HG03469 (cell line): ENCODE measurements at regions not wholly inside any gene's neighbourhood (a gene's known extent, or its start where the extent isn't known, plus 50 kb on each side); places are given as distances from the start of the nearest gene placed in this dataset.

Experiments
- ATAC-seq: cut with Tn5 transposase; IDR thresholded peaks from one replicate; pipeline ENCODE4 v1.9.1; 2021; ENCODE audit warnings: mild to moderate bottlenecking, moderate library complexity, moderate number of reproducible peaks; ENCODE audit not compliant: unreplicated experiment

DNA sequence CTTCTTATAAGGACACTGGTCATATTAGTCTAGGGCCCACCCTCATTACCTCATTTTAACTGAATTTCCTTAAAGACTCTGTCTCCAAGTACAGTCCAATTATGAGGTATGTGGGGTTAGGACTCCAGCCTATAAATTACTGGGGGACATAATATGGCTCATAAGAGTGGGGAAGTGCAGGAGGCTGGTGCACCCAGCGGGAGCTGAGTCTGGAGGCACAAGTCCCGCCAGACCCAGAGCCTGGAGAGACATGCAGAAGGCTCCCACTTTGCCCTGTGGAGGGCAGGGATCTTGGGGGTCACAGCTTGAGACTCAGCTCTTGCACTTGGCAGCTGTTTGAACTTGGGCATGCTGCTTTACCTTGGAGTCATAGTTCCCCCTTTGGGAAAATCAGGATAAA lies 250.4 kb downstream of the RHOU start:
- no peak for ATAC-seq

DNA sequence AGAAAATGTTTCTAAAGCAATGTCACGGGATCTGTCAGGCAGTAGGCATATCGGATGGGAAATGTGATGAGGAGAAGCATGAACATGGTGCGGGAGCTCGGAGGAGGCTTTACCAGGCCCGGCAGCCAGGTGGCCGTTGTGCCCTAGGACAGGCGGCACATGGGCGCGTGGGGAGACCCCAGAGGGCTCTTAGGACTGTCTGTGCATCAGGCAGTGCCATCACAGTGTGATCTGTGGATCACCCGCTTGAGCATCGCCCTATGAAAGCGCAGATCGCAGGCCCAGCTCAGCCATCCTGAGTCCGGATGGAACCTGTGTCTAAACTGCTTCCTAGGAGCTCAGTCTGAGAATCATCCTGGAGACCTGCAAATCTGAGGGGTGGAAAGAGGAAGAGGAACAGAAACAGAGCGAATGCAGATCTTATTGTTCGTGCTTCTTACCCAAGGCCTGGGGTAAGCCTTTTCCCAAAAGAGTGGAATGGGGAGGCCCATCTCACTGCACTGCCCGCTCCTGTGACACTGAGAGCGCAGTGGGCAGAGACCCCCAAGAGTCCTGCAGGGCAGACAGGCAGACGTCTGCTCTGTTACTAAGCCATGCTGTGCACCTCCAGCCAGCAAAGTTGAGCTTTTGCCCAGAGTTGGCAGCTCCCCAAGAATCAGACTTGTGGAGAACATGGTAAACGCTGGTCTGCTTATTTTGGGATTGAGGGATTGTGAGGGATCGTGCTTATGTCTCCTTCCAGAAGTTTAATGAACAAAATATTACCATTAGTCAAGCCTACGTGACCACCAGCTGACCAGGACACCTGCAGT lies 251.0 kb downstream of the RHOU start:
- no peak for ATAC-seq

DNA sequence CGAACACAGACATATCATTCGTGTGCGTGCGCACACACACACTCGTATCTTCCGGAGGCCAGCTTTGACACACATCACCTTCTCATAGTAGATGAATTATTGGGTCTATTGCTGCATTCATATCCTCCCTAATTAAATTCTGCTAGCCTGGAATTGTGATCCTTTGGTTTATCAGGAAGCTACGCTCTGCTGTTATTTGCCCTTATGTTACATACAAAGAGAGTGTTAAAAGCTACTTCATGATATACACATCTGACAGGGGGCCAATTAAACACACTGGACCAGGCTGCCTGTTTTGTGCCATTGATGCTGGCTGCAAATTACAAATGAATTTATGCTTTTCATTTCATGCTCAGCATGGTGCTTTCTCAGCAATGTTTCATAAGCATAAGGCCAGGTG lies 252.0 kb downstream of the RHOU start:
- no peak for ATAC-seq

DNA sequence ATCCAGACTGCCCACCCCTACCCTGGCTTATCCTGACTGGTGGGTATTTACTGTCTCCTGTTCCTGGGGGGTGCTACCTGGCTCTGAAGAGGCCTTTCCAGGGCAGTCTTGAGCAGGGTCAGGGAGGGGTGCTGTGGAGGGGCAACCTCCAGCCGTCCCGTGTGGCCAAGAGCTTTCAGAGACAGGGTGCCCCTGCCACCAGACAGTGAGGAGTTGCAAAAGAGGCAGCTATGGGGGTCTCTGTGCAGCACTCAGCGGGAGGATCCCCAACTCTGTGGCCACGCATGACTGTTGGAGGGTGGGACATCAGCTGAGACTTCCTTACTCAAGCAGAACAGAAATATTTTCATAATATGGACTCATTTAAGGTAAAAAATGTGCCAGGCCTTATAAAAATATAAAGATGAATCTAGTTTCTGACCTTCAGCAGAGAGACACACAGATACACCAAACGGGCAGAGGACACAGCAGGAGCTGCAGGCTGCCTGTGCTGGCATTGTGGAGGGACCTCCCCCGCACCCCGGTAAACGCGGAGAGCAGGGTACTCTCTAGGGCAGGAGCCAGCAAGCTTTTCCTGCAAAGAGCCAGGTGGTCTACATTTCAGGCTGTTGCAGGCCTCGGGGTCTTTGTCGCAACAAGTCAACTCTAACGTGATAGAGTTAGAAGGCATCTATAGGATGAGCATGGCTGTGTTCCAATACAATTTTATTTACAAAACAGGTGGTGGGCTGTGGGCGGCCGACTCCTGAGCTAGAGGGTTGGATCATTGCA lies 252.6 kb downstream of the RHOU start:
- ATAC-seq, result no peak

DNA sequence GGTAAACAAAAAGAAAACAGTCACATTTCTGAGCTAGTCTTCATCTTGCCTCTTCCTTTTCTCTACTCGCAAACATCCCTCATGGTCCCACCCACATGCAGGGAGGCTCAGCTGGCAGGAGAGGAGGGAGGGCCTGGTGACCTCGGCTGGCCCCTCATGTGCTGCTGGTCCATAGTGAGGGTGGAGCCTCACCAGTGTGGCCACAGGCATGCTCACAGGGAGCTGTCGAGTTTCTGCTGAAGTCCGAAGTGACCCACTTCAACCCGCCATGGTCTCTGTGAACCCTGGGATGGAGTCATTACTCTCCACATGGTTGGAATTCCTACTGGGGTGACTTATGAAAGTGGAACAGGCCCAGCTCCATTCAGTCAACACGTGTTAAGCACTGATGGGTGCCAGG lies 253.4 kb downstream of the RHOU start:
- ATAC-seq, result no peak

DNA sequence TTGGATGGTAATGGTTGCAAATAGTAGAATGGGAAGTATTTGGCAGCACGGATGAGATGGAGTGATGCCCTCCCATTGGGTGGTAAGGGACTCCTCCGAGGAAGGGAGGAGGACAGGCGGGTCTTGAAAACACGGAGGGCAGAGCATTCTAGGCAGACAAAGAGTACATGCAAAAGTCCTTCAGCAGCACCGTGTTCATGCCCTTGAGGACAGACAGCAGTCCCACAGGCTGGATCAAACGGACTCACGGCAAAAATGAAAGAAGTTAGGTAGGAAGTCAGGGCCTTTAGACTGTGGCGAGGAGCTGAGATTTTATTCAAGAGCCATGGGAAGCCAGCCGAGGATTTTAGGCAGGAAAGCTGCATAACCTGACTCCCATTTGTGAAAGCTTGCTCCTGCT lies 253.9 kb downstream of the RHOU start:
- ATAC-seq, result no peak

DNA sequence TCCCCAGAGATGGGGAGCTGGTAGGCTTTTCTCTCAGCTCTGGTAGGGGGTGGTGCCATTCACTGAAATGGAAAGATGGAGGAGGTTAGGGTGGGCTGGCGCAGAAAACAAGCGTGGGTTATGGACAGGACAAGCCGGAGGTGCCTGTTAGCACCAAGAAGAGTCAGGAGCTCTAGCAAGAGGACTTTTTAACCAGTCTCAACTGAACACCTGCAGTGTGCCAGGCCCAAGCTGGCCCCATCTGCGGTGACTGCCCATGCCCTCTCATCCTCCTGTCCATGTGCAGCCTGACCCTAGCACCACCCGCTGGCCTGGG lies 254.4 kb downstream of the RHOU start:
- ATAC-seq, result no peak

DNA sequence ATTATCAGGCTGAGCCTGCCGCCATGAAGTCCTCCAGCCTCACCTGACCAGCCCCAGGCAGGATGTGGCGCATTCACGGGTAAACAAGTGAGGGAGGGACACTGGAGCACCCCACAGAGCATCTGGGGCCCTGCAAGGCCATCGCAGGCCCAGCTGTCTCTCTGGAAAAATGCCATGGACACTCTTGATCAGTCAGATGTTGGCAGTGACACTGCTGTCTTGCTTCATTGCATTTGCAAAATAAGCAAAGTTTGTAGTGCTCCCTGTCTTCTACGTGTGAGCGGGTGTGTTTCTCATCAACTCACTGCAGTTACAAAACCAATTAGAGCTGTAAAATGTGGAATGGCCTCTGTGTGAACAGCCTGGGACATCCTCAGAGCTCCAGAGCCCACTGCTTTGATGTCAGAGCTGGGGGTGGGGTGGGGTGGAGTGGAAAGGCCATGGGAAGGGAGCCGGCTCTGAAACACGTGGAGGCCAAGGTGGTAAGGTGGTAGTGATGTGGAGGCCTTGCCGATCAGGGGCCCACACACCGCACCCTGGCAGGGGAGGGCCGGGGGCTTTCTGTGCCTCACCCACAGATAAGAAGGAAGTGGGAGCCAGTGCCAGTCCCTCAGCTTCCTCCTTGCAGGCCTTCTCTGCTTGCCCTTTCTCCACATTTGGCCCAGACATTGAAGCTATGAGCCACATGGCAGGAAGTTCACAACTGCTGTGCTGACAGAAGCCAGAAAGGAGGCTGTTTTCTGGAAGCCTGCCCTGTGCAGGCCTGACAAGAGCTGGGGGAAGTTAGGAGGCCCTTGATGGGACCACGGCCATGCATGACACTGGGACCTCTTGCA lies 254.9 kb downstream of the RHOU start:
- no peak for ATAC-seq

DNA sequence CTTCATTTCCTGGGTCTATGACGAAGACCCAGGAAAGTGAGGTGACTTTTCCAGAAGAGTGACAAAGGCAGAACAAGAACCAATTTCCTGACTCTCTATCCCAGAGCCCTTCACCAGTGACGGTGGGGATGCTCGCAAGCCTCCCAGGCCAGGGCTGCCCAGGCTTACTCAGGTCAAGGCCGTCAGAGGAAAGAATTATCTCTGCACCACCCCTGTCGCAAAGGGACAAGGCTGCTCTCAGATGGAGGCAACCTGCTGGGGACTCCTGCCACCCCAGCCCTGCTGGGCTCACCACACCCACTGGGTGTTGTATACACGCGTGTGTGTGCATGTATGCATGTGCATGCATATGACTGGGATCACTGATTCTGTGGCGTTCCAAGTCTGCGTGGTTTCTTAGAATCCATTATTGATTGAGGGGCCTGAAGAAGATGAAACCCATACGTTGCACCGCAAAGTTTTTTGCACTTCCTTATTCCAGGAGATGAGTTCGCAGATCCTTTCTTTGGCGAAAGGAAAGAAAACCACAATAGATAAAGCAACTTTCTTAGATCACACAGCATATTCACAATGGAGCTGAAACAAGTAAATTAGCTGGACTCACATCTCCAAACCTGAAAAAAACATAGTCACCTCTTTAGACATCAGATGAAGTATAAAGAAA lies 255.8 kb downstream of the RHOU start:
- ATAC-seq, result no peak

DNA sequence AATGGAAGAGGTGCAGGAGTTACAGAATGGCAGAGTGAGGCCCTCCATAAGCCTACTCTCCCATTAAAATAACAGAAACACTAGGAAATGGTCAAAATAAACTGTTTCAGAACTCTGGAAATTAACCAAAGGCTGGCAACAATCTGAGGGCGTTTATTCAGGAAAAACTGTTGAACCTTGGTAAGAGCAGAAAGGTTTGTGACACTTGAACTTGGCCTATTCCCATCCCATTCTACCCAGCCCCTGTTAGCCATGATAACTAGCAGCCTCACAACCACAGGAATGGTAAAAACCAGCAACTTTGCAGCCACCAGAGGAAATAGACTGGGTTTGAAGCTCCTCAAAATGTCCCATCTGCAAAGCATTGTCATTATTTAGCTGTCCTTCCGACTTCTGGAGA lies 256.8 kb downstream of the RHOU start:
- no peak for ATAC-seq

DNA sequence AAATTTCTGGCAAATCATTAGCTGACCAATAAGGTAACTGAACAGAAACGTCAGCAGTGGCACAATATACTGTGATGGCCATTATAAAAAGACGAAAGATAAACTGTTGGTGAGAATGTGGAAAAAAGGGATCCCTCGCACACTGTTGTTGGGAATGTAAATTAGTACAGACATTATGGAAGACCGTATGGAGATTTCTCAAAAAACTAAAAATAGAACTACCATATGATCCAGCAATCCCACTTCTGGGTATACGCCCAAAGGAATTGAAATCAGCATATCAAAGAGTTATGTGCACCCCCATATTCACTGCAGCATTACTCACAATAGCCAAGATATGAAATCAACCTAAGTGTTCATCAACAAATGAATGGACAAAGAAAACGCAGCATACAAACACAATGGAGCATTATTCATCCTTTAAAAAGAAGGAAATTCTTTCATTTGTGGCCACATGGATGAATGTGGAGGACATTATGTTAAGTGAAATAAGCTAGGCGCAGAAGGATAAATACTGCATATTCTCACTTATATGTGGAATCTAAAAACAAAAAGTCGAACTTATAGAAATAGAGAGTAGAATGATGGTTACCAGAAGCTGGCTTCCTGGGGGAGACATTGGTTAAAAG lies 257.7 kb downstream of the RHOU start:
- no peak for ATAC-seq

DNA sequence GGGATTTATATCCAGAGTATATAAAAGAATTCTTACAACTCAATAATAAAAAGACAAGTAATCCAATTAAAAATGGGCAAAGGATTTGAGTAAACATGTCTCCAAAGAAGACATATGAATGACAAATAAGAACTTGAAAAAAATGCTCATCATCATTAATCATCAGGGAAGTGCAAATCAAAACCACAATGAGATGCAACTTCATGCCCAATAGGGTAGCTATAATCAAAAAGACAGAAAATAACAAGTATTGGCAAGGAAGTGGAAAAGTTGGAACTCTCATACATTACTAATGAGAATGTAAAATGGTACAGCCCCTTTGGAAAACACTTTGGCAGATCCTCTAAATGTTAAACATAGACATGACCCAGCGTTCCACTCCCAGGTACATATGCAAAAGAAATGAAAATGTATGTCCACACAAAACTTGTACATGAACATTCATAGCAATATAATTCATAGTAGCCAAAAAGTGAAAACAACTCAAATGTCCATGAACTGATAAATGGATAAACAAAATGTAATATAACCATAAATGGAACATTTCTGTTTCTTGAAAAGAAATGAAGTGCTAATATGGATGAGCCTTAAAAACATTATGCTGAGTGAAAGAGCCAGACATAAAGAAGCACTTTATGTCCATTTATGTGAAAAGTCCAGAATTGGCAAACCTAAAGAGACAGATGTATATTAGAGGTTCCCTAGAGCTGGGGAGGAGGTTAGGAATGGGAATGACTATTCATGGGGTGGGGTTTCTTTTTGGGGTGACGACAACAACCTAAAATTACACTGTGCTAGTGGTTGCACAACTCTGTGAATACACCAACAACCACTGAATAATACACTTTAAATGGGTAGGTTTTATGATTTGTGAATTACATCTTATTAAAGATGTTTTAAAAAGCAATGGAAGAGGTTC lies 259.7 kb downstream of the RHOU start:
- no peak for ATAC-seq

DNA sequence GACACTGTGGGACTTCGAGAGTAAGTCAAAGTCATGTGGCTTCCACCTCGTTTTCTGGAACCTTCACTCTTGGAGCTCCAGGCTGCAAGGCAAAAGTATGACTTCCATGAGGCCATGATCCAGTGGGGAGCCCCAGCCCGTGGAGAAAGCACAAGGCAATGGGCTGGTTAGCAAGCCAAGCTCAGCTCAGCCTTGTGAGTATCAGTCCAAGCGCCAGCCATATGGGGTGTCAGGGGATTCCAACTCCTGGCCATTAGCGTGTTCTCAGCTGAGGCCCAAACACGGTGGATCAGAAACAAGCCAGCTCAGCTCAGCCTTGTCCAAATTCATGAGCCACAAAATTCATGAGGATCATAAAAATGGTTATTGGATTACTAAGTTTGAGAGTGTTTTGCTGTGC lies 261.0 kb downstream of the RHOU start:
- ATAC-seq, result no peak

DNA sequence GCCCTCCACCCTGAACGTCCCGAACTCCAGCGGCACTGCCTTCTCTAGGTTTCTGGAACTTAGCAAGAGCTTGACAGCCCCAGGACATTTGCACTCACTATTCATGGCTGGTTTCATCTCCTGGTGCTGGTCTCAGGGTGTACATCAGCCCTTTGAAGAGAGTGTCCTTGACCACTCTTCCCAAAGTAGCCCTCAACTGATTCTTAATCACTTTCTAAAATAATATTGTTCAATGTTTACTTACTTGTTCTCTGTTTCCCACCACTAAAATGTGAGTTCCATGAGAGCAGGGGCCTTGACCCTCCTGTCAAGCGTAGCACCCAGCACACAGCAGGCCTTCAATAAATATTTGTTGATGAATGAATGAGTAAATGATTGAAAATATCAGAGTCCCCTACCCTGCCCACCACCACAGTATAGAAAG lies 262.5 kb downstream of the RHOU start:
- no peak for ATAC-seq

DNA sequence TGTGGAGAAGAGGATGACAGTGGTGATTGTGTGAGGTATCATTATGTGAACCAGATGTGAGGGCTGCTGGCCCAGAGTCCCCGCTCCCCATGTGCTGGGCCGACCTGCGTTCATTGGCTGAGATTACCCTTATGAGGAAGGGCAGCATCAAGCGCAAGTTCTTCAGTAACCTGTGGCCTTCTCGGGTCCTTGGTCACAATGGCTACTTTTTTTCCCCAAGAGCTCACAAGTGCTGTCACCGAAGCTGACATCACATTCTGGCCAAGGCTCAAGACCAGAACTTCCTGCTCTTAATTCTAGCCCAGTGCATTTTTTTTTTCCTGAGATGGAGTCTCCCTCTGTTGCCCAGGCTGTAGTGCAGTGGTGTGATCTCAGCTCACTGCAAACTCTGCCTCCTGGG lies 262.9 kb downstream of the RHOU start:
- ATAC-seq, result no peak

DNA sequence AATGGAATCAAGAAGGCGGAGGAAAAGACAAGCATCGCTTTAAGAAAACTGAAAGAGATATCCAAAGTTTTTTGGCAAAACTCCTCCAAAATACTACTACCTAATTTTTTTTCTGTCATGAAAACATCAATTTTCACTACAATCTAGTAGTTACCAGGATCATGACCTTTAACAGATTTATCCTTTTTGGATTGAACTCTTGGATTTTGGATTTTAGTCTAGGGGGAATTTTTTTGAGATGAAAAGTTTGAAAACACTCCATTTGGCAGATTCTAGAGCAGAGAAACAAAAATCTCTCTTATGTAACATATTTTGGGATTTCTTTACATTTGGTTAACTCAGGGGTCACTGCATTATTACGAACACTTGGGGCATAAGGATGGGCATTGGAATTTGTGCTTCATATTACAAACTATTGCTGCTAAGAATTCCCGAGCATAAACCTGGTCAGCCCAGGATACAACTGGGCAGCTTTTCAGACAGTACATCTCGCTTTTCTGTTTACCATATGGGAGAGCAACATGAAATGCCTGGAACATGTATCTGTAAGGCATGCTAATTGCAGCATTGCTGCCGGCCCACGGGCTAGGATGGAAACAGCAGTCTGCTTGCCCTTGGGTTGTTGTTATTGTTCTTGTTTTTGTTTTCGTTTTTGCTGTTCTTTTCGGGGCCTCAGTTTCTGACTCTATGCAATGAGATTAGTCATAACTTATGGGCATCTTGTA lies 264.3 kb downstream of the RHOU start:
- no peak for ATAC-seq

DNA sequence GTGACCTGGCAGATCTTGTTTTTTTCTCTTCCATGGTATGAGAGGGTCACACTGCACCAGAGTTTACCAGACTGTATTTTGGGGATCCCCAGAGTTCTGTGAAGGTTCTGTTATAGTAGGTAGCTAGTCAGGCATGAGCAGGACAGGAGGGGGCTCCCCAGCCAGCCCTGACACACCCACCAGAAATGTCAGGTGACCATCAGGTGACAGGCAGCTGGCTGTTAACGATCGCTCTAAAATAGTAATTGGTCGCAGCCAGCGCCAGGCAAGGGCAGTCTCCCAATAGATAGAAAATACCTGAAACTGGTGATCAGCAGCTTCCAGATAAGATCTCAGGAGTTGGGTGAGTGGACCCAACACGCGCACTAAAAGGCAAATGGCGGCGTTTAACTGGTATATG lies 264.9 kb downstream of the RHOU start:
- ATAC-seq, result no peak

DNA sequence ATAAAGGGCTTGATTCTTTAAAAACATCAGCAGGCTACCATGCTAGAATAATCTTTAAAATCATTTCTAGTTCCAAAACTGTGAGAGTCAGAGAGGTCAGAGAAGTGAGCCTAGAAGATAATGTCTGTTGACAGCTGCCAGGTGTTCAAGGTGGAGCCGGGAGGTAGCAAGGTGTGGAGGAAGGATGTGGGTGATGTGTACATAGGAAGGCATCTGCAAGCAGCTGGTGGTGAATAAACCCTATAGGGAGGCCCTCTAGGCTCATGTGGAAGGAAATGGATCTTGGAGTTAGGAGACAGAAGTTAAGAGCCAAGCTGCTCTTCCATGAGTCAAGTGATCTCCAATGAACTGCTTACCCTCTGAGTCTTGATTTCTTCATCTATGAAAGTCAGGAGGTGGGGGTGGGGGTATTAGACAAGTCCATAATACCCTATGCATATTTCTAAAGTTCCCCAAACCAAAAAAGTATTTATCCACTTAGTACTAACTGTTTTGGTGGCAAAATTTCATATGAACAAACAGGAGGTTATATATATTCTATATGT lies 266.3 kb downstream of the RHOU start:
- no peak for ATAC-seq

DNA sequence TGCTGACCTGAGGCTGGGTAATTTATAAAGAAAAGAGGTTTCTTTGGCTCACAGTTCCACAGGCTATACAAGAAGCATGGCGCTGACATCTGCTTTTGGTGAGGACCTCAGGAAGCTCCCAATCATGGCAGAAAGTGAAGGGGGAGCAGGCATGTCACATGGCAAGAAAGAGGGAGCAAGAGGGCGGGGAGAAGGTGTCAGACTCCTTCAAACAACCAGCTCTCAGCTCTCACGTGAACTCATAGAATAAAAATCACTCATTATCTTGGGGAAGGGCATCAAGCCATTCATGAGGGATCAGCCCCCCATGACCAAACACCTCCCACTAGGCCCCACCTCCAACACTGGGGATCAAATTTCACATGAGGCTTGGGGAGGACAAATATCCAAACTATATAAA lies 266.8 kb downstream of the RHOU start:
- ATAC-seq, result no peak
